Embryonic facial prominence (tissue), 1 donor: ENCODE measurements at regions not wholly inside any gene's neighbourhood (a gene's known extent, or its start where the extent isn't known, plus 50 kb on each side); places are given as distances from the start of the nearest gene placed in this dataset.

ENCODE experiments used
- DNase-seq: peaks from one replicate; pipeline ENCODE4 v3.0.0-alpha.2; 2016; ENCODE audit errors: extremely low spot score

DNA sequence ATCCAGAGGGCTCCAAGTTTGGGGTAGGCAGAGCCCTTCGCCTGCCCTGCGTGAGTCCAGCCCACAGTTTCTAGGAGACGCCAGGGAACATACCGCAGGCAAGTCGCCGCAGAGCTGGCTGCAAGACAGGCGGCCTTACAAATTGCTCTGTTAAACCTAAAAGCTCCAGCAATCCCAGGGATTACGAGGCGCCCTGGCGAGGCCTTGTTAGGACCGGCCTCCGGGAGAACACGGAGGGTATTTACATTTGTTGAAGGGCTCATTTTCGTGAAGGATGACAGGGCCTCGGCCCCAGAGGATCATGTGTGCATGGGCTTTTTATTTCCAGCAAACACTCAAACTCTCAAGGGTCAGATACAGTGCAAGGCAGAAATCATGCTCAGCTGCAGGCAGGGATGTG is 77.6 kb upstream of the FOXF1 start:
- no peak for DNase-seq

DNA sequence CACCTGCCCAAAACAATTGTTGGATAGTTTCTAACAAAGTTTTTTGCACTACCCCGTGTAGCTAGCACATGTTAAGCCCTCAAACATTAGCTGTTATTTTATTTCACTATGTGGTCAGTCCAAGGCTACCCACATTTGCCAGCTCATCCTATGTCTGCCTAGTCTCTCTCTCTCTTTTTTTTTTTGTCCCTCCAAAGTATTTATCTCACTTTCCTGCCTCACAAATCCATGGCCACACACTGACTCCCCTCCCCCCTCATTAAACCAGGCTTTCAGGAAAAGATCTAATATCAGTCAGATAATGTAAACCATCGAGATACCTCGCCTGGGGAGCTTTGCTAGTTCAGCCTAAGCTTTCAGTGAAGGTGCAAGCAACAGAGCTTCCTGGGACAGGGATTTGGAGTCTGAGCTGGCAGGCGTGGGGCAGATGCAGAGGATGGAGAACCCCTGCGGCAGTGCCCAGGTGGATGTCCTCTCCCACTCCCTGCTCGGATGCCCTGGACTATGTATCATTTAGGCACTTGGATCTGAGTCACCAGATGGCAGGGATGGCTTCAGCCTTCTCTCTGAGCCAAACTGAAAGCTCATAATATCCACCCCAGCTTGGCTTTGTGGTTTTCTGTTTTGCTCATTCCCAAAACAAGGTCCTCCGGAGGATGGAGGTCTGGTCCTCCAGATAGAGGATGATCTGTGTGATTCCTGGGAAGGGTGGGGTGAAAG is 73.7 kb upstream of the FOXF1 start:
- no peak for DNase-seq

DNA sequence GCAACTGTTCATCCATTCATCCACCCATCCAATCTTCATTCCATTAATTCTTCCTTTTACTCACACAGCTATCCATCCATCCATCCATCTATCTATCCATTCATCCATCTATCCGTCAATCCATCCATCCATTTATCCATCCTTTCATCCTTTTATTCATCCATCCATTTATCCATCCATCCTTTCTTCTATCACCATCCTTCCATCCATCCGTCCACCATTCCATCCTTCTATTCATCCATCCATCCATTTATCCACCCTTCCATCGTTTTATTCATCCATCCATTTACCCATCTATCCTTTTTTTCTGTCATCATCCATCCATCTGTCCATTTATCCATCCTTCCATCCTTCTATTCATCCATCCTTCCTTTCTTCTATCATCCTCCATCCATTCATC is 73.0 kb upstream of the FOXF1 start:
- DNase-seq = no peak

DNA sequence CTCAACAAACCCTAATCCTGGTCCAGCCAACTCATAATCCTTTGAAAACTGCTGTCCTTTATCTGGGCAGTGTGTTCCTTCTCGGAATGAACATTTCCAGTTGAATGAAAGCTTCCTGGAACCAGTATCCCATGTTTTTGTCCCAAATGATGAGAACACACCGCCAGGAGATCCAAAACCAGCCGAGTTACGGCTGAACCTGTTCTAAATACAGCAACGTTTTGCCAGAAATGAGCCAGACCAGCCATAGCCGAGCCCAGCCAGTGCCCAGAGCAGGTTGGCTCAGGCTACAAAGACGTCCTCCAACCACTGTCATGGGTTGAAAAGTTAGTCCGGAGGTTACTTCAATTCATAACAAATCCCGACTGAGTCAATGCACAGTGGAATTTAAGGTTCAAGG is 67.6 kb upstream of the FOXF1 start:
- DNase-seq = no peak

DNA sequence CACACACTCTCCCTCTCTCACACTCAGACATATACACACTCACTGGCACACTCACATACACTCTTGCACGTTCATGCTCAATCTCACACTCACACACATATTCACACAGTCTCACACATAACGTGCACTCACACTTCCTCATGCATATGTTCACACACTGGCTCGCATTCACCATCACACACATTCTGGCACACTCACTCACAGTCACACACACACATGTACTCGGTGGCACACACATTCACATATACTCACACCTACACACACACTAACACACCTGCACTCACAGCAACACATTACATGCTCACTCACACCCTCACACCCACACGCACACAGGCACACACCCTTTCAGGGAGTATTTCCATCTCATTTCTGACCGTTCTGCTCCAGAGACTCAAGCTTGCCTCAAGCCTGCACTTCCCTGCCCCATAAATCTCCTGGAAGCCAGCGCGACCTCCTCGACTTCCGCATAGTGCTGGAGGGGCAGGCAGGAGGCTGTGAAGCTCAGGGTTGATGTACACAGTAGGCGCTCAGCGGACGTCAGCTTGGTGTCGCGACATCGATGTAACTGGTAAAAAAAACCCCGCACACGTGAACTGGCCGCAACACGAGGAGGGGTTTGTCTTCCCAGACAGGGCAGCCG is 66.7 kb upstream of the FOXF1 start:
- DNase-seq = no peak

DNA sequence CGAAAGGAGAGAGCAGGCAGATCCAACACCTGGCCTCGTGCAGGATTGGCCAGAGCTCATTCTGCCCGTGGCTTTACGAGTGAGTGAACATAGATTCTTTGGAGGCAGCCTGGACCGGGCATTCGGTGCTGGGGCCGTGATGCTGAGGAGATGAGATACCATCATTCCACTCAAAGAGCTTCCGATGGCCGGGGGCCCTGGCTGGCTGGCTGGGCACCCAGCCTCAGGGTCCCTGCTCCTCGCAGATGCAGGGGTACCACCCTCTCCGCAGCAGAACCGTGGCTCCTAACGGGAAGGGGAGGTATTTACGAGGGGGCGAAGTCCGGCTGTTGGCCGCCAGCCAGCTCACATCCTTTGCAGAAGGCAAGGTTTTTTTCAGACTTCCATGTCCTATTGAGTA is 66.1 kb upstream of the FOXF1 start:
- no peak for DNase-seq

DNA sequence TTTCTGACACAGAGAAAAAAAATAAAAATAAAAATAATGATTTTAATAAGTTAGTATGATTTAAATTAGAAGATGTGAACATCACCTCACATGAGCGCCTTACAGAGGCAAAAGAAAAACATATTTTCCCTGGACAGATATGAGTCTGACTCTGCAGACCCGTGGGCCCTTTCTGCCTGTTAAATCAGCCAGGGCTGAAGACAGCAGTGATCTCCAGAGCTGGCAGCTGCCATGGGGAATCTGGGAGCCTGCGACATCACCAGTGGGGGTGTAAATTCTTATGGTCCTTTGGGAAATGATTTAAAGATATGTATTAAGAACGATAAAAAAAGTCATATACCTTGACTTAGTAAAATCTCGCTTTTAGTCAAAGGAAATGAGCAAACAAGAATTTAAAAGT is 65.7 kb upstream of the FOXF1 start:
- no peak for DNase-seq

DNA sequence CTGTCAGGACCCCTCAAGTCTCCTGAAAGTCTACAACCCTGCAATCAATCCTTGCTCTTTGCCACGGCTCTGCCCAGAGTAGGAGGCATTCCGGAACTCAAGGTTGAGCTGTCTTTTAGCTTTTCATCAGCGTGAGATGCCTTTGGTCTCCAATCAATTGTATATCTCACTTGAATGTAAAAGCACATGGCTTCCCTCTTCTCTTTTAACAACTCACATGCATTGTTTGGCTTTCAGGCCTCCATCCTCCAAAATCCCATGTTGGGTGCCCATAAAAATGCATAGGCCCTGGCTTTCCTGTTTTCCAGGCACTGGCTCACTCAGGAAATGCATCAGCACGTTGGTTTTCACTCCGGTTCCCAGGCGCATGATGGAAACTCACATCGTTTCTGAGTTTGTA is 64.0 kb upstream of the FOXF1 start:
- DNase-seq = no peak

DNA sequence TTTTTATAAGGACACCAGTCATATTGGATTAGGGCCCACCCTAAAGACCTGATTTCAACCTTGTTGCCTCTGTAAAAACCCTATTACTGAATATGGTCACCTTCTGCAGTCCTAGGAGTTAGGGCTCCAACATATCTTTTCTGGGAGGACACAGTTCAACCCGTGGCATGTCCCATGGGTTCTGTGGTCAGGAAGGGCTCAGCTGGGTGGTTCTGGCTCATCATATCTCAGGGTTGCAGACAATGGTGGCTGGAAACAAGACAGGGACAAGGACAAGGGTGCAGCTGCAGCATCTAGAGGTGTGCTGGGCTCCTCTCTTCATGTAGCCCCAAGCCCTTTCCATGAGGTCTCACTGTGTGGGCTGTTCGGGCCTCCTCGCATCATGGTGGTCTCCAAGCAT is 63.1 kb upstream of the FOXF1 start:
- no peak for DNase-seq

DNA sequence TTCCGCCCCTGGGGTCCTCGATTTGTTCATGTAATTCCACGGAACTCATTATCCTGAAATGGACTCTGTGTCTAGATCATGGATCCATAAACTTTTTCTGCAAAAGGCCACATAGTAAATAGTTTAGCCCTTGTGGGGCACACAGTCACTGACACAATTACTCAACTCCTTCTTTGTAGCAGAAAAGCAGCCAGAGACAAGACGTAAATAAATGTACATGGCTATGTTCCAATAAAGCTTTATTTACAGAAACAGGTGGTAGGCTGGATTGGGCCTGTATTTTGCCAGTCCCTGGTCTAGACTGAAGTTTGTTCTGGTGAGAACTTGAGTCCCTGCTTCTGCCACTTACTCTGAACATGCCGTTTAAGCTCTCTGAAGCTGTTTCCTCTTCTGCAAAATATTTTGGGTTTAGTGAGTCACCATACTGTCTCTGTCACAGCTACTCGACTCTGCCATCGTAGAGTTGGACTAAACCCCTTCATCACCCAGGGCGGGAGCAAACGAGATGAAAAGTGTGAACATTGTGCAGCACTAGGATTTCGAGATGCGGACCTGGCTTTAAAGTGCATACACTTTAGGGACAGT is 61.9 kb upstream of the FOXF1 start:
- DNase-seq = no peak

DNA sequence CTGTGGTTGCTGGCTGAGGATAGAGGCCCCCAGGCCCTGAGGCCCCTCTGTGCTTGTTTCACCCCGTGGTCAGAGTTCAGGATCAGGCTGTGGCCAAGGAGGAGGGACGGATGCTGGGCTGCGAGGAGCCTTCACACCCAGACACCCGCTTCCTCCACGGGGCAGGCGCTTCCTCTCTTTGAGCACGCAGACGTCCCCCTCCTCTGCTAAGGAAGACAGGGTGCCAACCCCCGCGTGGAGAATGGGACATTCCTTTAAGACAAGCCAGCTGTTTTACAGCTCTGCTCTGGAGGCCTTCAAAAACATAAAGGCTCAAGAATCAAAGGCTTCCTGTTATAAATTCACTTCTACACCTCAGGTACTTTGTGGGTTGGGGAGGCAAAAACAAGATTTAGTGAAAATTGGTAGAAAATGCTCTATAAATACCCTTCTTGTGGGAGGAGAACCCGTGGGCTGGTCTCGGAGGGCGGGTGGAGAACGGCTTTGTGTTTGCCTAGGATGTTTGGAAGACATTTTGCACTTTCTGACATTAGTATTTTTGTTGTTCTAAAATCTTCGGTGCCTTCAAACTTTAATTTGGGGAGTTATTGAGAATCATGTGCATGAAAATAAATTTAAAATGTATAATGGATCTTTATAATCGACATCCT is 60.8 kb upstream of the FOXF1 start:
- DNase-seq = no peak

DNA sequence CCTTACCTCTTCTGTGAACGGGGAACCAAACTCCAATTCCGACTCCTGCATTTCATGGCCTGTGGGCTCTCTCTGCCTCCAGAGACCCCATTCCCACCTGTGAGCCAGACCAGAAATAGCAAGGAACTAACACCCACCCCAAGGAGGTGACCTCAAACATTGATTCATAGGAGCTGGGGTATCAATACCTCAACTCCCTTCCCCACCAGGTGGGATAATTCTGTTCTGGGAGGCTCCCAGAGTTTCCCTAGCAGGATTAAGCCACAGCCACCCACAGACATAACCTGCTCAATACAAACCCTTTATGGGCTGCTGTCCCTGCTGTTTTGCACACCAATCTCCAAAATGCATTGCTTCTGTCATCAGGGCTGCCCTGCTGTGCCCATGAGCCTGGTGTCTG is 59.6 kb upstream of the FOXF1 start:
- no peak for DNase-seq

DNA sequence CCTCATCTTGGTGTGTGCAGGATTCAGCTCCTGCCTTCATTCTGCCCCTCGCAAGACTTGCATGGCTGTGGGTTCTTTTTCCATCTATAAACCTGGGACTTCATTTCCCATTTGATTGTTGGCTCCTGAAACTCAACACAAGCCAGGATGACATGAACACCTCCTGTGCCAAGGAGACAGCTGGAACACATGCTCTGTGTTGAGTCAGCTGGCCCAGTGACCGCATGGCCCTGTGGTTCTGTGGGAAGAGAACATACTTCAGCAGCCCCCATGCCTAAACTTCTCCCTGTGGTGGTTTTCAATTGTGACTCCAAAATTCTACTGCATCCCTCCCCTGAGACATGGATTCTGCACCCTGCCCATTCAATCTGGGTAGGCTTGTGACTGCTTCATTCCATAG is 57.9 kb upstream of the FOXF1 start:
- no peak for DNase-seq

DNA sequence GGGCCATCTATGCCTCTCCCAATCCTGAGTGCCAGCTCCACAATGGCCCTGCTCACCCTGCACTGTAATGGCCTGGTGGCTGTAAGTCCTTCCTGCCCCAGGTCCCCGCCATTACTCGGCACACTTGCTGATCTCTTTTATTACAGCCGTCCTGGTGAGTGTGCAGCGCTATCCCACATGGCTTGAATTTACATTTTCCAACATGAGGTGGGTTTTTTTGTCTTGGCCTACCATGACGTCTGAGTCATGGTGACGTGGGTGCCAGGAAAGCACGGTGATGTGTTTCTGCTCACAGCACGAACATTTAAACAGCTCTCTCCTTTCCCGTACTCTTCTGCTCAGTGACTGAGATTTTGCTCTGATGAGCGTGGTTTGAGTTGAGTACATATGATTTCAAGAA is 55.2 kb upstream of the FOXF1 start:
- DNase-seq = no peak

DNA sequence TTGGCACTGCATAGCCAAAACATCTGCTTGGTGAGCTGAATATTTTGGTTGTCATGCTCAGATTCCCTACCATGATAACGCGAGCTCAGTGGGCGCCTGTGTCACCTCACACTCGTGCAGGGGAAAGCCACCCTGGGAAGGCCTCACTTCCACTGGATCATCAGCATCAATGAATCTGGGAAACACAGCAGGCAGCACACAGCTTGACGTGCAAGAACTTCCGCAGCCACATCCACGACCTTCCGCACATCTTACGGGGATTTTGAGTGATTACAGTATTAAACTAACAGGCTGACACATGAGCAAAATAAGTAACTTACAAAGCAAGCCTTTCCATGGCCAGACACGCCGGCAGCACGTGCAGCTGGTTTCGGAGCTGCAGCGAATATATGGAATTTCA is 54.7 kb upstream of the FOXF1 start:
- no peak for DNase-seq

DNA sequence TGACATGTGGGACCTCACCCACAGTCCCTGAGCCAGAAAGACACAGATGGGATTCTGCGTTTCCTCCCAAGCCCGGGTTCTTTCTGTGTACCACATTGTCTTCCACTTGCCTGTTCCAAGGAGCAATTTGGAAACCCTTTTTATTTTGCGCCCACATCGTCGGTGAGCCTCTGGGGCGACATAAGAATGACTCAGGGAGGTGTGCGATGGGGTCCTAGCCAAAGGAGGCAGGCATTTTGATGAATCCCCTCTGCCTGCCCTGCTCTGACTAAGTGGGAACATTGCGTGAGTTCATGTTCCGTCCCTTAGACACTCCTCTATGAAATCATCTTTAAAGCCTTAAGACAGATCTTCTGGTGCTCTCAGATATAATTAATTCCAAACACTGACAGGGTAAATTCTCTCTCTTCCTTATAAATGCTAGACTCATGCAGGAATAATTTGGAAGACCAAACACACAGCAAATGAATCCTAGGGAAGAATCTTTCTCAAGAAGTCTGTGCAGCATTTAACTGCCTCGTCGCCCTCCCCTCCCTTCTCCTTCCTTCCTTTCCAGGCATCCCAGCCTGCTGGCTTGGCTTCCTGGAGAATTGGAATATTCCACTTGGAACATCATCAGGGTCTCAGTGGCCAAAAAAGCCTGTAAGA is 52.7 kb upstream of the FOXF1 start:
- DNase-seq = no peak

DNA sequence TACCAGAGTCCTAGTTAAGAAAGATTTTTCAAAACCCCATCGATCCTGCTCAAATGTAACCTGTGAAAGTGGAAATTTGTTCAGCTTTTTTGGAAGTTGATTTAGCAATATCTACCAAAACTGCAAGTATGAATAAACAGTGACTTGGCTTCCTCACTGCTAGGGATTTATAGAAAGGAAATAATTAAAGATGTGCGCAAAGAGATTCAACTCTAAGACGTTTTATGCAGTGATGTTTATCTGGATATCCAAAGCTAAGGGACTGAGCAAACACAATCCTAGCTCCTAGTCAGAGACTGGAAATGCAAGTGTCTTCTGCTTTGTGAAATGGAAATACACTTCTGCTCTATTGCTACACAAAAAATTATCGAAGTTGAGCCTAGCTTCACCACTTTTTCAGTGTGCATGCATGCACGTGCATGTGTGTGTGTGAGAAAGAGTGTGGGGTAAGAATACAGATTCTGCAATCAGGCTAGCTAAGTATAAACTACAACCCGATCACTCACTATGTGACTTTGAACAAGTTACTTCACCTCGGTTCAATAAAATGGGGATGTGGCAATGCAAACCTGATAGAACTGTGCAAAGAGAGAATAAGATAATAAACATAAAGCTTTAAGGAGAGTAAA is 52.1 kb upstream of the FOXF1 start:
- no peak for DNase-seq

DNA sequence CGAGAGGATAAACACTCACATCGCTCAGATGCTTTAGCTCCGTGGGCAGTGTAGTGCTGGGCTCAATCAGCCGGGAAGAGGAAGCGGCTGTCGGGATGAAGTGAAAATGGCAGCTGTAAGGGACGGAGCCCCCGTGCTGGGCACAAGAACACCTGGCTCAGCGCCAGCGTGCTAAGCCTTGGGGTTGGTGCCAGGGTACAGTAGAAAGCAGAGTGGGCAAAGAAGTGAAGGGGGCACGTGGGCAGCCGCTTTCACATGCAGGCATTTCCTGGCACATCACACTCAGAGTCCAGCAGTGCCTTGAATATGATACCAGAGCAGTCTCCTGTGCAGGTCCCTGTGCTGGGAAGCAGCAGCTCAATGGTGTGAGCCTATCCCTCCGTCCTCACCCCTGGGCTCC is 51.1 kb upstream of the FOXF1 start:
- no peak for DNase-seq
